ENCODE measurements at regions not wholly inside any gene's neighbourhood (a gene's known extent, or its start where the extent isn't known, plus 50 kb on each side); places are given as distances from the start of the nearest gene placed in this dataset.

DNA sequence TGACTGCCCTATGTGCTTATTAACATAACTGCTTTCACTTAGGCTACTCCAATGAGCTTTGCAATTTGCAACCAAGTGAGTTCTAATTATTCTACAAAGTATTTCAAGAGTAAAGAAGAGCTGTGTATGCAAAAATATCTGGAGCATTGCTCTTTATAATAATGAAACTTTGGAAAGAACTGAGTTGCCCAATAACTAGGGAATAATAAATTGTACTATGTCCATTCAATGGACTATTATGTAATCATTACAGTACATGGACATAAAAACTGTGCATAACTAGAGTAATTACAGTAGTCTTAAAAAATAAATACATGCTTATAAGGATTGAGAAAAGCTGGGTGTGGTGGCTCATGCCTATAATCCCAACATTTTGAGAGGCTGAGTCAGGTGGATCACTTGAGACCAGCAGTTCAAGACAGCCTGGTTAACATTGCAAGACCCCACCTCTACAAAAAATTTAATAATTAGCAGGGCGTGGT, 70.3 kb upstream of the JAK1 start:
- peak in 1 of 2 experiments; percentile 69 for DNase-seq
- H3K9me3 ChIP-seq (ENCODE audit: insufficient read depth, low read depth): no peaks in the 10 kb centered on the region
- no peaks in the 10 kb centered on the region for H3K36me3 ChIP-seq (ENCODE audit: low read depth)
- peaks cover 4% of the 10 kb centered on the region; the same call in 1 of the 2 replicates for H3F3A ChIP-seq (ENCODE audit: insufficient read depth, low read depth)
- no peak overlapping the region for H3K27ac ChIP-seq
- no peaks in the 10 kb centered on the region for H3K27me3 ChIP-seq (ENCODE audit: insufficient read depth, low read depth)
- TF ChIP-seq EZH2 (IDR thresholded peaks at IDR 0.05; ENCODE audit: low read depth): no peak
- TF ChIP-seq, protein P1, sequence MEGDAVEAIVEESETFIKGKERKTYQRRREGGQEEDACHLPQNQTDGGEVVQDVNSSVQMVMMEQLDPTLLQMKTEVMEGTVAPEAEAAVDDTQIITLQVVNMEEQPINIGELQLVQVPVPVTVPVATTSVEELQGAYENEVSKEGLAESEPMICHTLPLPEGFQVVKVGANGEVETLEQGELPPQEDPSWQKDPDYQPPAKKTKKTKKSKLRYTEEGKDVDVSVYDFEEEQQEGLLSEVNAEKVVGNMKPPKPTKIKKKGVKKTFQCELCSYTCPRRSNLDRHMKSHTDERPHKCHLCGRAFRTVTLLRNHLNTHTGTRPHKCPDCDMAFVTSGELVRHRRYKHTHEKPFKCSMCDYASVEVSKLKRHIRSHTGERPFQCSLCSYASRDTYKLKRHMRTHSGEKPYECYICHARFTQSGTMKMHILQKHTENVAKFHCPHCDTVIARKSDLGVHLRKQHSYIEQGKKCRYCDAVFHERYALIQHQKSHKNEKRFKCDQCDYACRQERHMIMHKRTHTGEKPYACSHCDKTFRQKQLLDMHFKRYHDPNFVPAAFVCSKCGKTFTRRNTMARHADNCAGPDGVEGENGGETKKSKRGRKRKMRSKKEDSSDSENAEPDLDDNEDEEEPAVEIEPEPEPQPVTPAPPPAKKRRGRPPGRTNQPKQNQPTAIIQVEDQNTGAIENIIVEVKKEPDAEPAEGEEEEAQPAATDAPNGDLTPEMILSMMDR (conservative IDR thresholded peaks at IDR 0.05): no peak
- H4K20me1 ChIP-seq (ENCODE audit: insufficient read depth): no peaks in the 10 kb centered on the region
- no peaks in the 10 kb centered on the region for H3K9me2 ChIP-seq (ENCODE audit: insufficient read depth)
- no peak overlapping the region for H2AFZ ChIP-seq
- no TSS peak for BruUV-seq (replicated peaks)
- no peak overlapping the region for H3K4me2 ChIP-seq
- no peaks in the 10 kb centered on the region for H3K4me1 ChIP-seq (replicated peaks; ENCODE audit: insufficient read depth)
- ChIA-PET CTCF (no interaction called here), POLR2A (ENCODE audit: unreplicated experiment) (no interaction called here)
- no peaks in the 10 kb centered on the region for H3K79me2 ChIP-seq (ENCODE audit: low read depth)
- intact Hi-C loops (cut with micrococcal nuclease; ENCODE audit: unreplicated experiment): loop anchor here (10.0 kb wide), 1 partner anchor 772 kb away; no protein-coding TSS in a partner anchor
- H3K4me3 ChIP-seq: no peak overlapping the region

DNA sequence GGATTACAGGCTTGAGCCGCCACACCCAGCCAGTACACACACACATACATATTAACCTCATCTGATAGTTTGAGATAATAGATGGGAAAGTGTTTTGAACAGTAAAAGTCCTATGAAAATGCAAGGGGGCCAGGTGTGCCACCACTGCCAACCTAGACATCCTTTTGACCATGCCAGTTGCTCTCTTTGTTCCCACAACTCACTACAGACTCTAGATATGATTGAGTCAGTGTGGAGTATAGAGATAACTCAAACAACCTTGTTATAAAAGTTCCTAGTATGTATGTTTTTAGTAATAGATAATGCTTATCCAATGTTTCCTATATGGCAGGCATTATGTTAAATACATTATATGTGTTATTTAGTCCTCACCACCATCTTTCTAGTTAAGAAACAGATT, 72.7 kb upstream of the JAK1 start:
- CTCF ChIA-PET: no interaction called here

DNA sequence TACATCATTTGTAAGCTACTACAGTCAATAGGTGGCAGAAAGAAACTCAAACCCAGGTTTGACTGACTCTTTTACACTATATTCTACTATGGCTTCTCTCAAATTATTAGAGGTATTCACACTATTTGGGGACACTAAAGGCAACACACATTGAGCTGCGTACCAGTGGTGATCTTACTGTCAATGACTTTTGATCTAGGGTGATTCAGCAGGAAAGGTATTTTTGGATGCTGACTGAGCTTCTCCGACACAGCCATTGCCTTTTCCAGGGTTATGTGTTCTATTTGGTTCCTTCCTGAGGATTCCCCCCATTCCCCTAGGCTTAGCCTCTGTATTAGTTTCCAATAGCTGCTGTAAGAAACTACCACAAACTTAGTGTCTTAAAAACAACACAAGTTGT, 73.2 kb upstream of the JAK1 start:
- no peak overlapping the region for H2AFZ ChIP-seq
- no peaks in the 10 kb centered on the region for H3K9me2 ChIP-seq (ENCODE audit: insufficient read depth)
- BruUV-seq (replicated peaks): no TSS peak
- ChIA-PET POLR2A (ENCODE audit: unreplicated experiment) (no interaction called here), CTCF (no interaction called here)
- H3K4me1 ChIP-seq (replicated peaks; ENCODE audit: insufficient read depth): no peaks in the 10 kb centered on the region
- no peaks in the 10 kb centered on the region for H3K27me3 ChIP-seq (ENCODE audit: insufficient read depth, low read depth)
- intact Hi-C loops (cut with micrococcal nuclease; ENCODE audit: unreplicated experiment): loop anchor here (10.0 kb wide), 1 partner anchor 775 kb away; no protein-coding TSS in a partner anchor
- no peaks in the 10 kb centered on the region for H3K36me3 ChIP-seq (ENCODE audit: low read depth)
- no peak for DNase-seq
- H3K27ac ChIP-seq: no peak overlapping the region
- no peak overlapping the region for H3K4me2 ChIP-seq
- peaks cover 4% of the 10 kb centered on the region; the same call in 1 of the 2 replicates for H3F3A ChIP-seq (ENCODE audit: insufficient read depth, low read depth)
- no peaks in the 10 kb centered on the region for H3K9me3 ChIP-seq (ENCODE audit: insufficient read depth, low read depth)
- no peak overlapping the region for H3K4me3 ChIP-seq
- H4K20me1 ChIP-seq (ENCODE audit: insufficient read depth): no peaks in the 10 kb centered on the region
- TF ChIP-seq, protein P1 (conservative IDR thresholded peaks at IDR 0.05): no peak
- no peak for TF ChIP-seq EZH2 (IDR thresholded peaks at IDR 0.05; ENCODE audit: low read depth)
- no peaks in the 10 kb centered on the region for H3K79me2 ChIP-seq (ENCODE audit: low read depth)

More for the DNA sequence above, 72.7 kb upstream of the JAK1 start:
- Histone ChIP-seq H3F3A (ENCODE audit: insufficient read depth, low read depth) (peaks cover 4% of the 10 kb centered on the region; the same call in 1 of the 2 replicates), H3K9me3 (ENCODE audit: insufficient read depth, low read depth) (no peaks in the 10 kb centered on the region), H2AFZ (no peak overlapping the region), H3K4me3 (no peak overlapping the region), H3K27me3 (ENCODE audit: insufficient read depth, low read depth) (no peaks in the 10 kb centered on the region), H3K79me2 (ENCODE audit: low read depth) (no peaks in the 10 kb centered on the region), H3K36me3 (ENCODE audit: low read depth) (no peaks in the 10 kb centered on the region), H4K20me1 (ENCODE audit: insufficient read depth) (no peaks in the 10 kb centered on the region), H3K4me2 (no peak overlapping the region), H3K27ac (no peak overlapping the region), H3K9me2 (ENCODE audit: insufficient read depth) (no peaks in the 10 kb centered on the region), H3K4me1 (replicated peaks; ENCODE audit: insufficient read depth) (no peaks in the 10 kb centered on the region)
- POLR2A ChIA-PET (ENCODE audit: unreplicated experiment): no interaction called here
- intact Hi-C loops (cut with micrococcal nuclease; ENCODE audit: unreplicated experiment): loop anchor here (10.0 kb wide), 1 partner anchor 774 kb away; no protein-coding TSS in a partner anchor
- TF ChIP-seq EZH2 (IDR thresholded peaks at IDR 0.05; ENCODE audit: low read depth): no peak
- TF ChIP-seq, protein P1 (conservative IDR thresholded peaks at IDR 0.05): no peak
- DNase-seq: no peak
- no TSS peak for BruUV-seq (replicated peaks)

All from PC-9 (cell line).